PC-9 (cell line): ENCODE measurements at regions not wholly inside any gene's neighbourhood (a gene's known extent, or its start where the extent isn't known, plus 50 kb on each side); places are given as distances from the start of the nearest gene placed in this dataset.

Experiments used
- EZH2 ChIP-seq: fragments of 200-600 bp; sonication (generic); IDR thresholded peaks from 2 replicates; pipeline ENCODE4 v1.8.0; 2017; ENCODE audit warnings: antibody characterized with exemption, low read depth
- TF ChIP-seq, protein P1 (sequence below): fragments of 200-600 bp; sonication (generic); conservative IDR thresholded peaks from 2 replicates; pipeline ENCODE4 v1.6.1; 2017; ENCODE audit warnings: mixed run types, antibody characterized with exemption, mild to moderate bottlenecking, moderate library complexity

GRCh38 chr15:93286446-93286845, 197.4 kb upstream of the RGMA start:
- no peak for TF ChIP-seq EZH2
- TF ChIP-seq, protein P1, sequence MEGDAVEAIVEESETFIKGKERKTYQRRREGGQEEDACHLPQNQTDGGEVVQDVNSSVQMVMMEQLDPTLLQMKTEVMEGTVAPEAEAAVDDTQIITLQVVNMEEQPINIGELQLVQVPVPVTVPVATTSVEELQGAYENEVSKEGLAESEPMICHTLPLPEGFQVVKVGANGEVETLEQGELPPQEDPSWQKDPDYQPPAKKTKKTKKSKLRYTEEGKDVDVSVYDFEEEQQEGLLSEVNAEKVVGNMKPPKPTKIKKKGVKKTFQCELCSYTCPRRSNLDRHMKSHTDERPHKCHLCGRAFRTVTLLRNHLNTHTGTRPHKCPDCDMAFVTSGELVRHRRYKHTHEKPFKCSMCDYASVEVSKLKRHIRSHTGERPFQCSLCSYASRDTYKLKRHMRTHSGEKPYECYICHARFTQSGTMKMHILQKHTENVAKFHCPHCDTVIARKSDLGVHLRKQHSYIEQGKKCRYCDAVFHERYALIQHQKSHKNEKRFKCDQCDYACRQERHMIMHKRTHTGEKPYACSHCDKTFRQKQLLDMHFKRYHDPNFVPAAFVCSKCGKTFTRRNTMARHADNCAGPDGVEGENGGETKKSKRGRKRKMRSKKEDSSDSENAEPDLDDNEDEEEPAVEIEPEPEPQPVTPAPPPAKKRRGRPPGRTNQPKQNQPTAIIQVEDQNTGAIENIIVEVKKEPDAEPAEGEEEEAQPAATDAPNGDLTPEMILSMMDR, result no peak
